ENCODE measurements at regions not wholly inside any gene's neighbourhood (a gene's known extent, or its start where the extent isn't known, plus 50 kb on each side); places are given as distances from the start of the nearest gene placed in this dataset.
"Not testable (repeated sequence)": the region's sequence is repeated elsewhere in the genome, so short reads cannot be mapped to it uniquely, and the experiment has no call there.

DNA sequence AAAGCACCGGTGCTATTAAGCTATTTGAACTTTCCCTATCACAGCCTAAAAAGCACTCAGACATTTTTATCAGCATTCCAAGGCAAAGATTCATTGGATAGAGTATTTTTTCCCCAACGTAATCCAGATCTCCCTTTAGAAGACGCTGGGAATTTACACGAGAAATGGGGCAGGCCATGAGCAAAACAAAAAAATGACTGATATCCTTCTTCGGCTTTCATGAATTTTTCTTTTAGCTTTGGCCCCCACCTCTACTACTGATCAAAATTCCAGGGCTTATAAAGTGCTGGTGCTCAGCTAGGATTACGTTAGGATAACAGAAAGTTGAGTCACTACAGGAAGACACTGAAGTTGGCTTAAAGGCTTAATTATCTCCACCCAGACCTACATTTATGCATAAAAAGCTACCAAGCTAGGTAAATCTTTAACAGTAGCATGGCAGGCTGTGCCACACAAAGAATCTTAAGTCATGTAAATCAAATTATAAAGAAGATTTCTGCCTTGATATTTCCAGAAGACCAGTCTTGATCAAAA, 418.5 kb upstream of the BTBD3 start:
- no peak overlapping the region for H3K4me3 ChIP-seq (ENCODE audit: low read depth, low read length)
- TF ChIP-seq, protein P1, sequence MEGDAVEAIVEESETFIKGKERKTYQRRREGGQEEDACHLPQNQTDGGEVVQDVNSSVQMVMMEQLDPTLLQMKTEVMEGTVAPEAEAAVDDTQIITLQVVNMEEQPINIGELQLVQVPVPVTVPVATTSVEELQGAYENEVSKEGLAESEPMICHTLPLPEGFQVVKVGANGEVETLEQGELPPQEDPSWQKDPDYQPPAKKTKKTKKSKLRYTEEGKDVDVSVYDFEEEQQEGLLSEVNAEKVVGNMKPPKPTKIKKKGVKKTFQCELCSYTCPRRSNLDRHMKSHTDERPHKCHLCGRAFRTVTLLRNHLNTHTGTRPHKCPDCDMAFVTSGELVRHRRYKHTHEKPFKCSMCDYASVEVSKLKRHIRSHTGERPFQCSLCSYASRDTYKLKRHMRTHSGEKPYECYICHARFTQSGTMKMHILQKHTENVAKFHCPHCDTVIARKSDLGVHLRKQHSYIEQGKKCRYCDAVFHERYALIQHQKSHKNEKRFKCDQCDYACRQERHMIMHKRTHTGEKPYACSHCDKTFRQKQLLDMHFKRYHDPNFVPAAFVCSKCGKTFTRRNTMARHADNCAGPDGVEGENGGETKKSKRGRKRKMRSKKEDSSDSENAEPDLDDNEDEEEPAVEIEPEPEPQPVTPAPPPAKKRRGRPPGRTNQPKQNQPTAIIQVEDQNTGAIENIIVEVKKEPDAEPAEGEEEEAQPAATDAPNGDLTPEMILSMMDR (IDR thresholded peaks at IDR 0.05; ENCODE audit: insufficient read depth, low read depth, low read length, missing control alignments): no peak
- DNase-seq (ENCODE audit: low read depth): no peak

DNA sequence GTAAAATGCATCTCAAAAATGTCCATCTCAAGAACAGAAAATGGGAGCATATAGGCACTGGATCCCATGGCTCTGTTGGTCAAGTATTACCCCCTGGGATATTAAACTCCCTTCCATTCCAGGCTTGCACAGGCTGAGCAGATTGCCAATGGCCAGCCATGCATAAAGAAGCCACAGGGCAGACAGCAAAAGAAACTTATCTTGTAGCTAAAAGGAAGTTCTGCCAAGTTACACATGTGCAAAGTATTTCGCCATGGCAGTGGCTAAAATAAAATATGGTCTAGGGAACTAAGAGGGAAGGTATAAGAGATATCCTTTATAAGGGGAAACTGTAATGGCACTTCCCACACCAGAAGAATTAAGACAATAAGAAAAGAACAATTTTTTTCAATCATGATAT, 415.6 kb upstream of the BTBD3 start:
- DNase-seq (ENCODE audit: low read depth): no peak
- TF ChIP-seq, protein P1 (IDR thresholded peaks at IDR 0.05; ENCODE audit: insufficient read depth, low read depth, low read length, missing control alignments): no peak
- H3K4me3 ChIP-seq (ENCODE audit: low read depth, low read length): no peak overlapping the region

DNA sequence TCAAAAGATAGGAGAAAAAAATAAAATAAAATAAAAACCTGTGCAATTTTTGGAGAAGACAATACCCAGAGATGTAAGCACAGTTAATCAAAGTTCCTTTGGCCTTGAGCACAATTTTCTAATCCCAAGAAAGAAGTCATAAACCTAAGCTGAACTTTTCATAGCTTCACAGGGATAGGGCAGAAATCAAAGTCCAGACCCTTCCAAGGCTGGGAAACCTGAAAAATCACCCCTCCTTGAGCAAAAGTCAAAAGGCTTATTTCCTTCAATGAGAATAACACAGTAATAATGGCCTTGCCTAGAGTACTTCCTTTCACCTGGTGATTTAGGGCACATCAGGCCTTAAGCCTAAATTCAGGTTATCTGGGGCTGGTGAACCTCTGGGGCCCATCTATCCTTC, 415.0 kb upstream of the BTBD3 start:
- TF ChIP-seq, protein P1 (IDR thresholded peaks at IDR 0.05; ENCODE audit: insufficient read depth, low read depth, low read length, missing control alignments): no peak

DNA sequence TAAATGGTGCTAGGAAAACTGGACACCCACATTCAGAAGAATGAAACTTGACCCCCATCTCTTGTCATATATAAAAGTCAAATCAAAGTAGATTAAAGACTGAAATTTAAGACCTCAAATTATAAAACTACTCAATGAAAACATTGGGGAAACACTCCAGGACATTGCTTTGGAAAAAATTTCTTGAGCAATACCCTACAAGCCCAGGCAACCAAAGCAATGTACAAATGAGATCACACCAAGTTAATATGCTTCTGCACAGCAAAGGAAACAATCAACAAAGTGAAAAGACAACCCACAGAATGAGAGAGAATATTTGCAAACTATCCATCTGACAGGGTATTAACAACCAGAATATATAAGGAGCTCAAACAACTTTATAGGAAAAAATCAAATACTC, 407.9 kb upstream of the BTBD3 start:
- TF ChIP-seq, protein P1 (IDR thresholded peaks at IDR 0.05; ENCODE audit: insufficient read depth, low read depth, low read length, missing control alignments): no peak
- DNase-seq (ENCODE audit: low read depth): no peak
- H3K4me3 ChIP-seq (ENCODE audit: low read depth, low read length): no peak overlapping the region

More for the DNA sequence above, 415.0 kb upstream of the BTBD3 start:
- no peak for DNase-seq (ENCODE audit: low read depth)
- H3K4me3 ChIP-seq (ENCODE audit: low read depth, low read length): no peak overlapping the region

- DNase-seq (ENCODE audit: low read depth): peak; percentile 43
- TF ChIP-seq, protein P1 (IDR thresholded peaks at IDR 0.05; ENCODE audit: insufficient read depth, low read depth, low read length, missing control alignments): no peak
- H3K4me3 ChIP-seq (ENCODE audit: low read depth, low read length): no peak overlapping the region
Observed at GRCh38 chr20:11511821-11512220, 405.9 kb upstream of the BTBD3 start.

- not testable (repeated sequence) for DNase-seq (ENCODE audit: low read depth); H3K4me3 ChIP-seq (ENCODE audit: low read depth, low read length)
Observed at GRCh38 chr20:11513241-11513745, 404.4 kb upstream of the BTBD3 start.

GRCh38 chr20:11516448-11516847, 401.2 kb upstream of the BTBD3 start:
- H3K4me3 ChIP-seq (ENCODE audit: low read depth, low read length): no peak overlapping the region
- DNase-seq (ENCODE audit: low read depth): no peak
- TF ChIP-seq, protein P1 (IDR thresholded peaks at IDR 0.05; ENCODE audit: insufficient read depth, low read depth, low read length, missing control alignments): no peak
